Heart left ventricle (tissue), 16 donors: ENCODE measurements at regions not wholly inside any gene's neighbourhood (a gene's known extent, or its start where the extent isn't known, plus 50 kb on each side); places are given as distances from the start of the nearest gene placed in this dataset.

Source experiments
- ATAC-seq, 4 donors: fragments of 200-7000 bp; cut with Tn5 transposase; one replicate each; pipeline ENCODE4 v1.9.1; 2020 to 2022; ENCODE audit warnings: moderate library complexity in 4 of 4, mild to moderate bottlenecking in 3 of 4, moderate number of reproducible peaks in 1 of 4
- DNase-seq, 5 donors: peaks; one replicate each; pipeline ENCODE4 v3.0.0-alpha.2; 2020
- H3K27ac ChIP-seq, 12 donors: fragments of 200-600 bp; sonication (generic) in 4 of 12; one replicate each; pipeline versions ENCODE4 v1.5.0 to v1.8.0; 2016 to 2022; ENCODE audit warnings: mild to moderate bottlenecking in 2 of 12
- H3K27me3 ChIP-seq, 9 donors: fragments of 200-600 bp; sonication (generic) in 2 of 9; one replicate each; pipeline versions ENCODE4 v1.5.1 to v1.8.0; 2016 to 2022; ENCODE audit warnings: mild to moderate bottlenecking in 3 of 9
- H3K36me3 ChIP-seq, 9 donors: fragments of 200-600 bp; sonication (generic) in 2 of 9; one replicate each; pipeline versions ENCODE4 v1.5.0 to v1.8.0; 2018 to 2022; ENCODE audit warnings: mild to moderate bottlenecking in 2 of 9
- H3K4me1 ChIP-seq, 12 donors: fragments of 200-600 bp; sonication (generic) in 4 of 12; one replicate each; pipeline versions ENCODE4 v1.5.0 to v1.8.0; 2016 to 2022; ENCODE audit warnings: mild to moderate bottlenecking in 3 of 12
- H3K4me3 ChIP-seq, 12 donors: fragments of 200-600 bp; sonication (generic) in 4 of 12; one replicate each; pipeline versions ENCODE4 v1.5.0 to v1.8.0; 2017 to 2022; ENCODE audit warnings: mild to moderate bottlenecking in 9 of 12, moderate library complexity in 4 of 12
- H3K9me3 ChIP-seq, 12 donors: fragments of 200-600 bp; sonication (generic) in 4 of 12; one replicate each; pipeline versions ENCODE4 v1.5.0 to v1.8.0; 2016 to 2022; ENCODE audit warnings: mild to moderate bottlenecking in 1 of 12
- POLR2A ChIP-seq, 2 donors: fragments of 450-650 bp; IDR thresholded peaks; one replicate each; pipeline ENCODE4 v1.6.1; 2017; ENCODE audit warnings: antibody characterized with exemption in 2 of 2, mild to moderate bottlenecking in 2 of 2, moderate library complexity in 2 of 2
- WGBS, 4 donors: extraction: QIAGEN DNeasy Blood & Tissue Kit in 2 of 4; methylation state at CpG; one replicate each; pipeline versions ENCODE4 v1.1.5 to v1.1.7; 2013 to 2018; 5-methylcytosine and 5-hydroxymethylcytosine counted together
- intact Hi-C, 10 donors: fragments of 100-400 bp; cut with DNase I; formaldehyde crosslinking; loops; one replicate each; pipeline versions ENCODE4 v1.11.1 to v1.14.2; 2022
- TF ChIP-seq, protein P1 (sequence below), 12 donors: fragments of 200-600 bp; sonication (generic) in 4 of 12; IDR thresholded peaks; one replicate each; pipeline versions ENCODE4 v1.5.0 to v1.8.0; 2018 to 2022; ENCODE audit warnings: antibody characterized with exemption in 12 of 12, mild to moderate bottlenecking in 5 of 12
- donor health status: ischemic (EF 13 %, LVEDD 7.1; RV severe dilation, severe dysfunction).
- donor health status: healthy with polysubstance abuse.
- donor health status: DM: no; HTN: yes; CAD: no.
- donor health status: DM: no; HTN: no; CAD: no.
- donor health status: ischemic (EF 25% LVEDD 6.9; RV normal size, moderate dysfunction).
- donor health status: ischemic (EF 25% LVEDD 5.7; RV mildly dilated, moderate dysfunction).
- donor health status: healthy.
- donor health status: DM: yes; HTN: yes; CAD: no.
- donor health status: ischemic (EF 35%, LVEDD 5.7; RV mildly dilated, moderate dysfunction).
- donor health status: nonischemic (EF 11% LVEDD 7.7; RV severe dilation, severe dysfunction).
- donor health status: DM: yes; HTN: yes; CAD: no.
- donor health status: PGD.
- donor health status: ischemic (EF 29% LVEDD 5.4; RV normal size, mild dysfunction).
- donor health status: nonischemic (EF 23%, LVEDD 6.1; RV moderate dilation, normal function).

DNA sequence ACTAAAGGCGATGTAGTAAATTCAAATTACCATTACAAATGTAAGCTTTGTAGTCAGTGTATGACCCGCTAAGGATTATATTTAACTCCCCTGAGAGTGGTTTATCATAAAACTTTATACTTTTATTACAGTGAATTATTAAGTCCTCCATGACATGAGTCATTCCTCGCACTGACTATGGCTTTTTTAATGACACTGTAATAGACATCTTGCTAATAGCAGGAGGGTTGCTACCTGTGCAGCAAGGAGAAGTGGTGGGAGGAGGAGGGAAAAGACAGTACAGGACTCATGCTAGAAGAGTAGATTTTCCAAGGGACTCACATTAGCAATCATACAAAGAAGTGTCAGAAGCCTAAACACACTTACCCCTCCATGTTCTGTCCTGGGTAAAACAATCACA is 556.1 kb downstream of the BCL11A start:
- no peak for TF ChIP-seq POLR2A (IDR thresholded peaks at IDR 0.05)
- TF ChIP-seq, protein P1, sequence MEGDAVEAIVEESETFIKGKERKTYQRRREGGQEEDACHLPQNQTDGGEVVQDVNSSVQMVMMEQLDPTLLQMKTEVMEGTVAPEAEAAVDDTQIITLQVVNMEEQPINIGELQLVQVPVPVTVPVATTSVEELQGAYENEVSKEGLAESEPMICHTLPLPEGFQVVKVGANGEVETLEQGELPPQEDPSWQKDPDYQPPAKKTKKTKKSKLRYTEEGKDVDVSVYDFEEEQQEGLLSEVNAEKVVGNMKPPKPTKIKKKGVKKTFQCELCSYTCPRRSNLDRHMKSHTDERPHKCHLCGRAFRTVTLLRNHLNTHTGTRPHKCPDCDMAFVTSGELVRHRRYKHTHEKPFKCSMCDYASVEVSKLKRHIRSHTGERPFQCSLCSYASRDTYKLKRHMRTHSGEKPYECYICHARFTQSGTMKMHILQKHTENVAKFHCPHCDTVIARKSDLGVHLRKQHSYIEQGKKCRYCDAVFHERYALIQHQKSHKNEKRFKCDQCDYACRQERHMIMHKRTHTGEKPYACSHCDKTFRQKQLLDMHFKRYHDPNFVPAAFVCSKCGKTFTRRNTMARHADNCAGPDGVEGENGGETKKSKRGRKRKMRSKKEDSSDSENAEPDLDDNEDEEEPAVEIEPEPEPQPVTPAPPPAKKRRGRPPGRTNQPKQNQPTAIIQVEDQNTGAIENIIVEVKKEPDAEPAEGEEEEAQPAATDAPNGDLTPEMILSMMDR (IDR thresholded peaks at IDR 0.05): no peak
- Histone ChIP-seq H3K27me3 (no peaks in the 10 kb centered on the region), H3K4me1 (no peaks in the 10 kb centered on the region), H3K4me3 (no peak overlapping the region), H3K9me3 (no peaks in the 10 kb centered on the region), H3K36me3 (no peaks in the 10 kb centered on the region), H3K27ac (no peak overlapping the region)
- 85 to 91% (median 88%) methylated on average over 3 of the region's 3 CpGs for WGBS, 4 donors
- DNase-seq (no peak), ATAC-seq (no peak)
- intact Hi-C loops: no loop called here

DNA sequence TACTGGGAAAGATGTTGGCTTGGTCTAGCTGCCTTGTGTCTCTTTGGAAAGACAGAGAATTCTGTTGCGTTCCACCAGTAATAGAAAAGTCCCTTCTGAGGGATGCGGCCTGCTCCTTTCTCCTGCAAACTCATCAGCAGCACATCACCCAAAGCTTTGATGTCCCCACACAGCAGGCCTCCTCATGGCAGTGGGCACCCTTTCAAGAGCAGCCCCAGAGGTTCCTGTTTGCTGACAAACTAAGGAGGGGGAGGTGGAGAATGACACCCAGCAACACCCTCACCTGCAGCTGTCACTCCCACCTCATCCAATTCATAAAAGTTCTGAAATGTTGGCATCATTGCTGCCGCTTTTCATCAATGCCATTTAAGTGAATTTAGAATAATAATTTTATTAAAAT is 556.6 kb downstream of the BCL11A start:
- H3K9me3 ChIP-seq: no peaks in the 10 kb centered on the region
- no peak for TF ChIP-seq POLR2A (IDR thresholded peaks at IDR 0.05)
- TF ChIP-seq, protein P1 (IDR thresholded peaks at IDR 0.05): no peak
- H3K4me3 ChIP-seq: no peak overlapping the region
- intact Hi-C loops: no loop called here
- WGBS, 4 donors: 60 to 95% (median 84%) methylated on average over 3 of the region's 3 CpGs
- H3K36me3 ChIP-seq: no peaks in the 10 kb centered on the region
- ATAC-seq (no peak), DNase-seq (no peak)
- H3K27ac ChIP-seq: no peak overlapping the region
- no peaks in the 10 kb centered on the region for H3K4me1 ChIP-seq
- H3K27me3 ChIP-seq: no peaks in the 10 kb centered on the region

- TF ChIP-seq POLR2A (IDR thresholded peaks at IDR 0.05): no peak
- TF ChIP-seq, protein P1 (IDR thresholded peaks at IDR 0.05): no peak
- intact Hi-C loops: no loop called here
- 67 to 83% (median 75%) methylated on average over 2 of the region's 2 CpGs for WGBS, 4 donors
These were observed 559.7 kb downstream of the BCL11A start for GRCh38 chr2:59993726-59994125.

GRCh38 chr2:59988341-59988740 is 565.1 kb downstream of the BCL11A start:
- Histone ChIP-seq H3K4me3 (no peak overlapping the region), H3K27me3 (no peaks in the 10 kb centered on the region), H3K9me3 (no peaks in the 10 kb centered on the region), H3K4me1 (no peaks in the 10 kb centered on the region), H3K27ac (no peak overlapping the region), H3K36me3 (no peaks in the 10 kb centered on the region)
- ATAC-seq: no peak
- intact Hi-C loops: no loop called here
- TF ChIP-seq, protein P1 (IDR thresholded peaks at IDR 0.05): no peak
- TF ChIP-seq POLR2A (IDR thresholded peaks at IDR 0.05): no peak
- DNase-seq: no peak

More at GRCh38 chr2:59993726-59994125, 559.7 kb downstream of the BCL11A start:
- H3K9me3 ChIP-seq: no peaks in the 10 kb centered on the region
- H3K27me3 ChIP-seq: no peaks in the 10 kb centered on the region
- H3K4me3 ChIP-seq: no peak overlapping the region
- DNase-seq: no peak
- no peaks in the 10 kb centered on the region for H3K36me3 ChIP-seq
- no peak for ATAC-seq
- no peak overlapping the region for H3K27ac ChIP-seq
- H3K4me1 ChIP-seq: no peaks in the 10 kb centered on the region
